HG03469 (cell line): ENCODE measurements at regions not wholly inside any gene's neighbourhood (a gene's known extent, or its start where the extent isn't known, plus 50 kb on each side); places are given as distances from the start of the nearest gene placed in this dataset.

Experiments
- ATAC-seq: cut with Tn5 transposase; IDR thresholded peaks from one replicate; pipeline ENCODE4 v1.9.1; 2021; ENCODE audit warnings: mild to moderate bottlenecking, moderate library complexity, moderate number of reproducible peaks; ENCODE audit not compliant: unreplicated experiment

- peak; percentile 25 for ATAC-seq
Measured at GRCh38 chr1:149841597-149842238, 57.6 kb upstream of the BOLA1 start.

- peak; percentile 39 for ATAC-seq
Measured at GRCh38 chr1:149842458-149843064, 56.8 kb upstream of the BOLA1 start.

GRCh38 chr1:149843431-149844041, 55.8 kb upstream of the BOLA1 start:
- ATAC-seq, result no peak

- no peak for ATAC-seq
Measured at GRCh38 chr1:149844101-149844500, 55.3 kb upstream of the BOLA1 start.

- ATAC-seq, result no peak
Measured at GRCh38 chr1:149844650-149845255, 54.6 kb upstream of the BOLA1 start.

GRCh38 chr1:149845416-149845815, 54.0 kb upstream of the BOLA1 start:
- no peak for ATAC-seq

GRCh38 chr1:149846042-149846441, 53.3 kb upstream of the BOLA1 start:
- no peak for ATAC-seq

- ATAC-seq, result no peak
Measured at GRCh38 chr1:149846593-149847466, 52.5 kb upstream of the BOLA1 start.

- no peak for ATAC-seq
Measured at GRCh38 chr1:149848340-149849110, 50.8 kb upstream of the BOLA1 start.

GRCh38 chr1:149849111-149849946, 50.0 kb upstream of the BOLA1 start:
- ATAC-seq, result no peak
